Thymus (tissue), 11 donors: ENCODE measurements at regions not wholly inside any gene's neighbourhood (a gene's known extent, or its start where the extent isn't known, plus 50 kb on each side); places are given as distances from the start of the nearest gene placed in this dataset.
"Not testable (repeated sequence)": the region's sequence is repeated elsewhere in the genome, so short reads cannot be mapped to it uniquely, and the experiment has no call there.

Source experiments
- DNase-seq, 9 donors: peaks; one replicate each; pipeline ENCODE4 v3.0.0-alpha.2; 2013; ENCODE audit warnings: low spot score in 9 of 9, low read depth in 6 of 9, missing footprints in 1 of 9
- H3K27ac ChIP-seq, 2 donors: one replicate each; pipeline ENCODE4 v1.5.1; 2013; ENCODE audit warnings: control low read depth in 1 of 2, low read depth in 1 of 2, low read length in 1 of 2, mild to moderate bottlenecking in 1 of 2, moderate library complexity in 1 of 2
- H3K27me3 ChIP-seq, 2 donors: one replicate each; pipeline ENCODE4 v1.5.1; 2013; ENCODE audit warnings: low read length in 1 of 2; ENCODE audit not compliant: control insufficient read depth in 2 of 2, insufficient read depth in 1 of 2
- H3K36me3 ChIP-seq, 2 donors: one replicate each; pipeline ENCODE4 v1.5.1; 2013; ENCODE audit warnings: low read length in 1 of 2, mild to moderate bottlenecking in 1 of 2, moderate library complexity in 1 of 2; ENCODE audit not compliant: control insufficient read depth in 2 of 2, insufficient read depth in 2 of 2
- H3K4me1 ChIP-seq, 2 donors: one replicate each; pipeline ENCODE4 v1.5.1; 2013; ENCODE audit warnings: low read length in 2 of 2; ENCODE audit not compliant: control insufficient read depth in 2 of 2, insufficient read depth in 2 of 2
- H3K4me3 ChIP-seq, 2 donors: one replicate each; pipeline ENCODE4 v1.5.1; 2013; ENCODE audit warnings: low read length in 2 of 2, control low read depth in 1 of 2, mild to moderate bottlenecking in 1 of 2
- H3K9me3 ChIP-seq, 2 donors: one replicate each; pipeline ENCODE4 v1.5.1; 2013; ENCODE audit warnings: low read length in 1 of 2, mild to moderate bottlenecking in 1 of 2; ENCODE audit not compliant: control insufficient read depth in 2 of 2, insufficient read depth in 1 of 2
- WGBS: extraction: QIAGEN DNeasy Blood & Tissue Kit; methylation state at CpG from one replicate; pipeline ENCODE4 v1.1.7; 2013; 5-methylcytosine and 5-hydroxymethylcytosine counted together
- donor health status: healthy.

DNA sequence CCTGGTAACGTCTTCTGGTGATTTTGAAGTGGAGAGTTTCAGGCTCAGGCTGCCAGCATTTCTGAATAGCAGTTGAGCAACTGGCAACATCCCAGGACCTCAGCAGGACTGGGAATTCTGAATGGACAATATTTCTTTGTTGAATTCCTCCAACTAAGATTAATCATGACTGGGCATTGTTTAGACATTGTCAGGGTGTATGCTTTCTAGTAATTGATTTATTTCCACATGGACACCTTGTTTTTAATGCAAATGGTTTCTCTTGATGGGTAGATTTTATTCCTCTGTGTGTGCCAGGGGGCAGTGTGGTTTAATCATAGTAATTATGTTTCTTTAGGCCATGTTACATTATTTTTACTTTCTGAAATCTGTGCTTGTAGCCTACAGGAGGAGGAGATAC is 1004.7 kb upstream of the LCORL start:
- H3K4me1 ChIP-seq, result no peaks in the 10 kb centered on the region
- no peak for DNase-seq
- WGBS, result 79% methylated on average over 1 of the region's 1 CpG
- H3K9me3 ChIP-seq, result no peaks in the 10 kb centered on the region
- no peaks in the 10 kb centered on the region for H3K27me3 ChIP-seq
- no peaks in the 10 kb centered on the region for H3K36me3 ChIP-seq
- no peak overlapping the region for H3K4me3 ChIP-seq
- H3K27ac ChIP-seq, result no peak overlapping the region

DNA sequence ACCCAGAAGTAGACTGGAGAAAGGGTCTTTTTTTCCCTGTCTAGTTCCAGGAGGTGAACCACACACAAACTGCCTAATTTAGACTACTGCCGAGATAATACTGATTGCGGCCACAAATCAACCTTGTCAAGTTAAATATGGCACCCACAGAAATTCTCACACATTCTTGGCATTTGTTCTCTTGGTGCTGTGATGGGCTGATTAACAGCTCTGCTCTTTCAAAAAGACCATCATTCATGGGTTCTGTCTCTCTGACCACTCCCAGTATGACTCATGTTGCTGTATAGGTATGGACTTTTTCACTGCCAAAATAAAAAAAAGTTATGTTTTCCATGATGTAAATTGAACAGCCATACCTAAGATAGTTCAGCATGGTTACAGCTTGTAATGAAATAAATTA is 1003.5 kb upstream of the LCORL start:
- Histone ChIP-seq H3K4me3 (no peak overlapping the region), H3K4me1 (no peaks in the 10 kb centered on the region), H3K27me3 (no peaks in the 10 kb centered on the region), H3K9me3 (no peaks in the 10 kb centered on the region), H3K27ac (no peak overlapping the region), H3K36me3 (no peaks in the 10 kb centered on the region)
- DNase-seq, result no peak
- WGBS, result 70% methylated on average over 2 of the region's 2 CpGs

DNA sequence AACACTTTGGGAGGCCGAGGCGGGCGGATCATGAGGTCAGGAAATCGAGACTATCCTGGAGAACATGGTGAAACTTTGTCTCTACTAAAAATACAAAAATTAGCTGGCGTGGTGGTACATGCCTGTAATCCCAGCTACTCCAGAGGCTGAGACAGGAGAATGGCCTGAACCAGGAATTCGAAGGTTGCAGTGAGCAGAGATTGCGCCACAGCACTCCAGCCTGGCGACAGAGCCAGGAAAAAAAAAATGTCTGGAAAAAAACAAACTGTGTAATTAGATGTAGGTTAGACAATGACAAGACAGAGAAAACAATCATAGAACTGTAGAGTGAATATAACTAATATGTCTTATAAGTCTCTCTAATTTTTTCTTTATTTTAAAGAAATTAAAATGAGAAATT is 1002.5 kb upstream of the LCORL start:
- Histone ChIP-seq H3K27ac (no peak overlapping the region), H3K27me3 (no peaks in the 10 kb centered on the region), H3K36me3 (no peaks in the 10 kb centered on the region), H3K9me3 (no peaks in the 10 kb centered on the region), H3K4me1 (no peaks in the 10 kb centered on the region), H3K4me3 (no peak overlapping the region)
- 94% methylated on average over 8 of the region's 8 CpGs for WGBS
- no peak for DNase-seq

DNA sequence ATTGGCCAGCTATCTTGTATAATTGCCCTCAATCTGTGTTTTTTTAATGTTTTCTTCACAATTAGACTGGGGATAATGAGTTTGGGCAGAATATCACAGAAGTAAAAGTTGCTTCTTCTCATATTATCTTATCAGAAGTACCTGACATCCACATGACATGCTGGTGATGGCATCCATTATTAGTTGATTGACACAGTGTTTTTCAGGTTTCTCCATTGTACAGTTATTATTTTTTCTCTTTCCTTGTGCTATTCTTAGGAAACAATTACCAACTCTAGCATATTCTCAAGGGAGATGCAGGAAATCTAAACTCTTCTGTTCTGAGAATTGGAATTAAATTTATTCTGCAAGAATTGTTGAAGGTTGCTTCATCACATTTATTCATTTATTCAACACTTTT is 1000.1 kb upstream of the LCORL start:
- no peak for DNase-seq
- no peaks in the 10 kb centered on the region for H3K9me3 ChIP-seq
- no peaks in the 10 kb centered on the region for H3K27me3 ChIP-seq
- no peak overlapping the region for H3K27ac ChIP-seq
- H3K4me3 ChIP-seq, result no peak overlapping the region
- no peaks in the 10 kb centered on the region for H3K4me1 ChIP-seq
- no peaks in the 10 kb centered on the region for H3K36me3 ChIP-seq

DNA sequence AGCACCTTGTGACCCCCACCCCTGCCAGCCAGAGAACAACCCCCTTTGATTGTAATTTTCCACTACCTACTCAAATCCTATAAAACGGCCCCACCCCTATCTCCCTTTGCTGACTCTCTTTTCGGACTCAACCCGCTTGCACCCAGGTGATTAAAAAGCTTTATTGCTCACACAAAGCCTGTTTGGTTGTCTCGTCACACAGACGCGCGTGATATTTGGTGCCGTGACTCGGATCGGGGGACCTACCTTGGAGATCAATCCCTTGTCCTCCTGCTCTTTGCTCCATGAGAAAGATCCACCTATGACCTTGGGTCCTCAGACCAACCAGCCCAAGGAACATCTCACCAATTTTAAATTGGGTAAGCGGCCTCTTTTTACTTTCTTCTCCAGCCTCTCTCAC is 995.0 kb upstream of the LCORL start:
- not testable (repeated sequence) for H3K9me3 ChIP-seq, H3K4me3 ChIP-seq, H3K27ac ChIP-seq, DNase-seq, H3K4me1 ChIP-seq, H3K27me3 ChIP-seq, H3K36me3 ChIP-seq
- WGBS, result 96% methylated on average over 11 of the region's 11 CpGs

DNA sequence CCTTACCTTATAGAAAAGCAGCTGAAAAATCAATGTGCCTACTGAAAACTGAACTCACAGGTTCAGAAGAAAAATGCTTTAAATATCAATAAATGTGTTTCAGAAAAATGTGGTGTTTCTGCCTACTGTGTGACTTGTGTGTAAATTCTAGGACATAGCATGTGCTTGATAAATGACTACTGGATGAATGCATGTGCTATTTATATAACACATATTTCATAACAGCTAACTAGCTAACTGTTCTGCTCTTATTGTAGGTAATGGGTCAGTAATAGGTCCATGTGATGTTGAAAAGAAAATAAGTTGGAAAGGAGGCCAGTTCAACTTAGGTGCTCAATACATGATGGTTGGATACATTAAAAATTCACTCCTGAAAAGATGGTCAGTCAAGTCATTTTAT is 993.0 kb upstream of the LCORL start:
- H3K27ac ChIP-seq, result no peak overlapping the region
- H3K4me1 ChIP-seq, result no peaks in the 10 kb centered on the region
- H3K36me3 ChIP-seq, result no peaks in the 10 kb centered on the region
- no peaks in the 10 kb centered on the region for H3K9me3 ChIP-seq
- H3K4me3 ChIP-seq, result no peak overlapping the region
- no peaks in the 10 kb centered on the region for H3K27me3 ChIP-seq
- no peak for DNase-seq

DNA sequence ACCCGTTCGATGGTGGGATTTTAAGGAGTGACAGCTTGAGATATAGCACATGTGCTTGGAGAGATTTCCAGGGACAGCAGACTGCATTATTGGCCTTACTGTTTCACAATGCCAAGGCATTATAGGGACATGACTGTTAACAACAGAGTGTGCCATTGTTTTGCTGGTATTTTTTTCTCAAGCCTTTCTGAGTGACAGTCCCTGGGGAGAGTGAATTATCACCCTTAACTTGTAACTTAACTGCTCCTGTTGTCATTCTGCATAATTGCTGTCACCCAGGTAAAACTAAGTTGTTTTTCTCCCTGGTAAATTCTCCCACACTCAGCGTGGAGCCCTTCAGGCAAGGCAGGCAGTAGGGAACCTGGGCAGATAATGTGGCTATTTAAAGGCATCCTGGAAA is 989.2 kb upstream of the LCORL start:
- Histone ChIP-seq H3K4me3 (no peak overlapping the region), H3K27ac (no peak overlapping the region), H3K9me3 (no peaks in the 10 kb centered on the region), H3K36me3 (no peaks in the 10 kb centered on the region), H3K27me3 (no peaks in the 10 kb centered on the region), H3K4me1 (no peaks in the 10 kb centered on the region)
- WGBS, result 26% methylated on average over 3 of the region's 3 CpGs
- DNase-seq, result no peak

DNA sequence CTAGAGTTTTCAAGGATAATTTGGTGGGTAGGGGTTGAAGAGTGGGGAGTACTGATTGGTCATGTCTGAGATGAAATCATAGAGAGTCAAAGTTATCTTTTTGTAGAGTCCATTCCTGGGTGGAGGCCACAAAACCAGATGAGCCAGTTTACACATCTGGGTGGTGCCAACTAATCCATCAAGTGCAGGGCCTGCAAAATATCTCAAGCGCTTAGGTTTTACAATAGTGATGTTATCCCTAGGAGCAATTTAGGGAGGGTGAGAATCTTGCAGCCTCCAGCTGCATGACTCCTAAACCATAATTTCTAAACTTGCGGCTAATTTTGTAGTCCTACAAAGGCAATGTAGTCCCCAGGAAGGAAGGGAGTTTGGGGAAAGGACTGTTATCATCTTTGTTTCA is 988.3 kb upstream of the LCORL start:
- Histone ChIP-seq H3K27me3 (no peaks in the 10 kb centered on the region), H3K9me3 (no peaks in the 10 kb centered on the region), H3K27ac (no peak overlapping the region), H3K4me1 (no peaks in the 10 kb centered on the region), H3K4me3 (no peak overlapping the region), H3K36me3 (no peaks in the 10 kb centered on the region)
- DNase-seq, result no peak
- WGBS, result 57% methylated on average over 2 of the region's 2 CpGs

DNA sequence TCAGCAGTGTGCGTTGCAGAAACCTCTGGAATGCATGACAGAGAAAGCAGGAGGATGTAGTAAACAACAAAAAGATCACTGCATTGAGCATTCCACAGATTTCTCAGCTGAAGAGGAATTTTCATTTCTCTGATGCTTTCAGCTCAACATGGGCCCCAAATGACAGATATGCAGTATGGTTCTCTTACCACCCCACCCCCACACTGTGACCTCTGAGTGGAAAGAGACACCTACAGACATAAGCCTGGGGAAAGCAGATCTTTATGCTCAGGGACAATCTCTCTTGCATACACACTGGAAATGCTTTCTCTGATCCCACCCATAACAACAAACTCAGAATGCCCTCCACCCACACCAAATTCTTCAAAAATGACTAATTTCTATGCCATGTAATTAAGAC is 983.7 kb upstream of the LCORL start:
- H3K9me3 ChIP-seq, result no peaks in the 10 kb centered on the region
- H3K4me3 ChIP-seq, result no peak overlapping the region
- 88% methylated on average over 1 of the region's 1 CpG for WGBS
- no peak overlapping the region for H3K27ac ChIP-seq
- DNase-seq, result no peak
- no peaks in the 10 kb centered on the region for H3K36me3 ChIP-seq
- no peaks in the 10 kb centered on the region for H3K27me3 ChIP-seq
- no peaks in the 10 kb centered on the region for H3K4me1 ChIP-seq

DNA sequence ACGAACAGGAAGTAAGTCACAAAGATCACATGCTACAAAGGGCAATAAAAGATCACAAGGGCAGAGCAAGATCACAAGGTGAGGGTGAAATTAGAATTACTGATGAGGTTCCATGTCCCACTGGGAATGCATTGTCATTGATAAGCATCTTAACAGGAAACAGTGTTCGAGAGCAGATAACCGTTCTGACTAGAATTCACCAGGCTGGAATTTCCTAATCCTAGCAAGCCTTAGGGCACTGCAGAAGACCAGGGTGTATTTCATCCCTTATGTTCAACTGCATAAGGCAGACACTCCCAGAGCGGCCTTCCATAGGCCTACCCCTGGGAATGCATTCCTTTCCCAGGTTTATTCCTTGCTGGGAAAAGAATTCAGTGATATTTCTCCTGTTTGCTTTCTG is 980.6 kb upstream of the LCORL start:
- 77% methylated on average over 4 of the region's 4 CpGs for WGBS

More for the DNA sequence above, 980.6 kb upstream of the LCORL start:
- no peak for DNase-seq
- no peak overlapping the region for H3K27ac ChIP-seq
- H3K27me3 ChIP-seq, result no peaks in the 10 kb centered on the region
- no peaks in the 10 kb centered on the region for H3K36me3 ChIP-seq
- no peak overlapping the region for H3K4me3 ChIP-seq
- no peaks in the 10 kb centered on the region for H3K4me1 ChIP-seq
- no peaks in the 10 kb centered on the region for H3K9me3 ChIP-seq
